ENCODE measurements at regions not wholly inside any gene's neighbourhood (a gene's known extent, or its start where the extent isn't known, plus 50 kb on each side); places are given as distances from the start of the nearest gene placed in this dataset.

- H3K27ac ChIP-seq, result no peak overlapping the region
- no peak for TF ChIP-seq ZFX (IDR thresholded peaks at IDR 0.05)
- TF ChIP-seq, protein P1, sequence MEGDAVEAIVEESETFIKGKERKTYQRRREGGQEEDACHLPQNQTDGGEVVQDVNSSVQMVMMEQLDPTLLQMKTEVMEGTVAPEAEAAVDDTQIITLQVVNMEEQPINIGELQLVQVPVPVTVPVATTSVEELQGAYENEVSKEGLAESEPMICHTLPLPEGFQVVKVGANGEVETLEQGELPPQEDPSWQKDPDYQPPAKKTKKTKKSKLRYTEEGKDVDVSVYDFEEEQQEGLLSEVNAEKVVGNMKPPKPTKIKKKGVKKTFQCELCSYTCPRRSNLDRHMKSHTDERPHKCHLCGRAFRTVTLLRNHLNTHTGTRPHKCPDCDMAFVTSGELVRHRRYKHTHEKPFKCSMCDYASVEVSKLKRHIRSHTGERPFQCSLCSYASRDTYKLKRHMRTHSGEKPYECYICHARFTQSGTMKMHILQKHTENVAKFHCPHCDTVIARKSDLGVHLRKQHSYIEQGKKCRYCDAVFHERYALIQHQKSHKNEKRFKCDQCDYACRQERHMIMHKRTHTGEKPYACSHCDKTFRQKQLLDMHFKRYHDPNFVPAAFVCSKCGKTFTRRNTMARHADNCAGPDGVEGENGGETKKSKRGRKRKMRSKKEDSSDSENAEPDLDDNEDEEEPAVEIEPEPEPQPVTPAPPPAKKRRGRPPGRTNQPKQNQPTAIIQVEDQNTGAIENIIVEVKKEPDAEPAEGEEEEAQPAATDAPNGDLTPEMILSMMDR (conservative IDR thresholded peaks at IDR 0.05), result no peak
These were observed 270.0 kb upstream of the TLE4 start for GRCh38 chr9:79301551-79302391.

GRCh38 chr9:79302569-79302968 lies 269.2 kb upstream of the TLE4 start:
- no peak for TF ChIP-seq ZFX (IDR thresholded peaks at IDR 0.05)
- TF ChIP-seq, protein P1 (conservative IDR thresholded peaks at IDR 0.05), result no peak
- H3K27ac ChIP-seq, result no peak overlapping the region

DNA sequence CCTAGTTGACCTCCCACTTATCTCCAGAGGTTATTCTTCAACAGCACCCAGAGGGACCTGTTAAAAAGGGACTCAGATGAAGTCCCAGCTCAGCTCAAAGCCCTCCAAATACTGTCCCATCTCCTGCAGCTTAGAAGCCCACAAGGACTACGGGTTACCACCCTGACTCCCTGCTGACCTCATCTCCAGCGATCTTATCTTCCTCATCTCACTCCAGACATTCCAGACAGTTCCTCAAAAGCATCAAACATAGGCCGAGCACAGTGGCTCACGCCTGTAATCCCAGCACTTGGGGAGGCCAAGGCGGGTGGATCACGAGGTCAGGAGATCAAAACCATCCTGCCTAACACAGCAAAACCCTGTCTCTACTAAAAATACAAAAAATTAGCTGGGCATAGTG lies 263.8 kb upstream of the TLE4 start:
- TF ChIP-seq, protein P1 (conservative IDR thresholded peaks at IDR 0.05), result no peak
- TF ChIP-seq ZFX (IDR thresholded peaks at IDR 0.05), result no peak
- H3K27ac ChIP-seq, result no peak overlapping the region

DNA sequence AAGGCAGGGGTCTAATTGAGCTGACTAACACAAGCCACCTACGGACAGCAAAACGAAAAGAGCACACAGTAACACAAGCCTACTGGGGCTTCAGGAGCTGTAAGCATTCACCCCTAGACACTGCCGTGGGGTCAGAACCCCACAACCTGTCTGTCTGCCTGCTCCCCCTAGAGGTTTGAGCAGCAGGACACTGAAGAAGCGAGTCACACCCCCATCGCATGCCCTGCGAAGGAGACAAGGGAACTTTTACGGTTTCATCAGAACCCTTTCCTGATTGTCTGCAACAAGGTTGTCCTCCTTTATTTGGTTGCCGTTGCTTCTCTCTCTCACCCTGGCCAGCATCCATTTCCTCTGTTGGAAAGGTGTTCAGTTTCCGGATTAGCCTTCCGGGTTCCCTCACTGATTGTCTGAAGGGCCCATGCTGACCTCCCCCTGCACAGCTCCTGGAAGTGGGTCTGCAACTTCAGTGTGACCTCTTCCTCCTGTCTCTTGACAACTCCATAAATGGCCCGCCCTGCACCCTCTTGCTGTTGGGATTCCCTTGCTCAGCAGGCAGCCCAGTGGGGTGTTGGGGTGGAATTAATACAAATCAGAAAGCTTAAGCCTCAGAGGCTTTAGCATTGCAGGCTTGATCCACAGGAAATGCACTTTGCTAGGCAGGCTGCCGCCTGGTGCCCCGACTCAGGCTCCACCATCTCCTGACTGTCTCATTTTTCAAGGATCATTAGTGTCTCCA lies 258.9 kb upstream of the TLE4 start:
- H3K27ac ChIP-seq, result no peak overlapping the region
- TF ChIP-seq ZFX (IDR thresholded peaks at IDR 0.05), result no peak
- TF ChIP-seq, protein P1 (conservative IDR thresholded peaks at IDR 0.05), result no peak

GRCh38 chr9:79325501-79325900 lies 246.3 kb upstream of the TLE4 start:
- no peak for TF ChIP-seq ZFX (IDR thresholded peaks at IDR 0.05)
- TF ChIP-seq, protein P1 (conservative IDR thresholded peaks at IDR 0.05), result no peak
- H3K27ac ChIP-seq, result no peak overlapping the region

DNA sequence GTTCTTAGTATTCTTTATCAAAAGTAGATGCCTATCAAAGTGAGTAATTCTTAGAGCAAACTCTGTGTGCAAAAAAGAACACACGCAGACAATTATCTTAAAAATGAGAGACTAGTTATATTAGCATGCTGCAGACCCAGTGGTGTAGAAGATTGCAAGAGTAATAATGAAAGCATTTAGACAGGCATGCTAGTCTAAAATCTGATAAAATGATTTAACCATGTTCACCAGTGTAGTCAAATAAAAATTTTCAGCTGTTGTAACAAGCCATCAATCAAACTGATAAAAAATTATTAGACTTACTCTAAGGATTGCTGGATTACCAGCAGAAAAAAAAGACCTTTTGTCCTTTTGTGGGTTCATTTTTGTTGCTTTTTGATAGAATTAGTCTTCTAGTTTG lies 241.9 kb upstream of the TLE4 start:
- no peak overlapping the region for H3K27ac ChIP-seq
- TF ChIP-seq, protein P1 (conservative IDR thresholded peaks at IDR 0.05), result no peak
- TF ChIP-seq ZFX (IDR thresholded peaks at IDR 0.05), result no peak

- TF ChIP-seq ZFX (IDR thresholded peaks at IDR 0.05), result no peak
- TF ChIP-seq, protein P1 (conservative IDR thresholded peaks at IDR 0.05), result no peak
- H3K27ac ChIP-seq, result no peak overlapping the region
These were observed 237.8 kb upstream of the TLE4 start for GRCh38 chr9:79334001-79334400.
